Body of pancreas (tissue), 4 donors: ENCODE measurements at regions not wholly inside any gene's neighbourhood (a gene's known extent, or its start where the extent isn't known, plus 50 kb on each side); places are given as distances from the start of the nearest gene placed in this dataset.

Experiments used
- CTCF ChIP-seq, 7 experiments: fragments of 450-650 bp in 4 of 7; fragments of 200-600 bp in 3 of 7; sonication (generic) in 3 of 7; IDR thresholded peaks; one replicate each; pipeline ENCODE4 v1.5.1; 2016 to 2019; ENCODE audit warnings: antibody characterized with exemption in 7 of 7
- POLR2A ChIP-seq, 3 donors: fragments of 450-650 bp; IDR thresholded peaks; one replicate each; pipeline ENCODE4 v1.6.1; 2016; ENCODE audit warnings: antibody characterized with exemption in 3 of 3, mild to moderate bottlenecking in 2 of 3

DNA sequence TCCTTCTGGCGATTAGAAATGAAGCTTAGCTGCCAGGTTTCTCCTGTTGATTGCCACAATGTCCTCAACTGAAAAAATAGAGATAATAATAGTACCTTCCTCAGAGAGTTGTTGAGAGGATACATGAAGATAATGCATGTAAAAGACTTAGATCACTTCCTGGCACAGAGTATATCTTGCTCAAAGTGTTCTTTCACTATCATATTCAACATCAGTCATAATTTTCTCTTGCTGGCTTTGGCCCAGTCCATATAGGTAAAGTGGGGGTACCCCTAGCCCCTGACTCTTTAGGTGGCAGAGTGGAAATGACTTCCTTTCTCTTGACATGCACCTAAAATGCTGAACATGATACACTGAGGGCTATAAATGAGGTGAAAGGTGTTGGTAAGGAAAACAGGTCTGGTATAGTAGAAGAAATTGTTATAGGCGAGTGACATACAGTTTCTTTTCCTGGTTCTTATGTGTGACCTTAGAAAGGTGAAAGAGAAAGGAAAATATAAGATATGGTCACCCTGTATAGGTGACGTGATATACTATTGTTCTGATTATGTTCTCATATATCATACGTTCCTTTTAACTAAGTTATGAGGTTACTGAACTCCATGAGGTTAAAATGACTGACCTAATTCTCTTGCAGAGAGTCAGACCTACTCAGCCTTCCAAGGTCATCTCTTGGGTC, 209.9 kb upstream of the DEPDC1 start:
- no peak for TF ChIP-seq POLR2A (IDR thresholded peaks at IDR 0.05)
- no peak for TF ChIP-seq CTCF (IDR thresholded peaks at IDR 0.05)
